ENCODE measurements at regions not wholly inside any gene's neighbourhood (a gene's known extent, or its start where the extent isn't known, plus 50 kb on each side); places are given as distances from the start of the nearest gene placed in this dataset.

DNA sequence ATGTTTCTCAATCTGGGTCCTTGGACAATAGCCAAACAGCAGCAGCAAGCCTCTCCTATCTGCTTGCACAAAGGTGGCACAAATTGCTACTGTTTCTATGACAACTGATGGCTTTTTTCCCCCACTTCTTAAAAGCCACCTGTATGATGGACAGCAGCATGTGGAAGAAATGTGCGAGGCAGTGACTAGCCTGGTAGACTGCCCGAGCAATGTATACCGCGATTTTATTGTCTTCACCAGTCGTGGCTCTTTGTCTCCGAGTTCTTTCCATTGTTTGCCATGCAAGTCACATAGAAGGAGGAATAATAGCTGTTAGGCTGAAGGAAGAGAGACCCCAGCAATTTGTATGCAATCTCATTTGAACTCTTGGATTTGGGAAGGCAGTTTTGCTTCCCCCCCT is 79.4 kb downstream of the S1PR1 start:
- no peak for DNase-seq (ENCODE audit: low spot score in 2 of 2)
- no peak for FAIRE-seq

DNA sequence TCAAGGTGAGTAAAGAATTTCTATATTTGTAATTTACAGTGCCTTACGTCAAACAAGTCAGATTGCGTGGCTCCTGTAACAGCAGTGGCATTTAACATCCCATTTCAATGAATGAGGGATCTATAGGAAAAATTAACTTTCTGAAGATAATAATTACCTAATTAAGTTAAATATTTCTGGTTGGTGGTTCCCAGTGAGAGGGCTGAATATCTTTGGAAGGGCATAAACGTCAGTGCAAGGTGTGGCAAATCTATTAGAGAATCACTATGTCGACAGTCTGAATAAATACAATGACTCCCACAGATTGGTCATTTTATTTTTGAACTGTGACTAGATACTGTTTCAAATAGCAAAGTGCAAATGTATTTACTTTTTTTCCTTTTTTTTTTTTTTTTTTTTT is 80.0 kb downstream of the S1PR1 start:
- no peak for DNase-seq (ENCODE audit: low spot score in 2 of 2)
- FAIRE-seq = no peak

DNA sequence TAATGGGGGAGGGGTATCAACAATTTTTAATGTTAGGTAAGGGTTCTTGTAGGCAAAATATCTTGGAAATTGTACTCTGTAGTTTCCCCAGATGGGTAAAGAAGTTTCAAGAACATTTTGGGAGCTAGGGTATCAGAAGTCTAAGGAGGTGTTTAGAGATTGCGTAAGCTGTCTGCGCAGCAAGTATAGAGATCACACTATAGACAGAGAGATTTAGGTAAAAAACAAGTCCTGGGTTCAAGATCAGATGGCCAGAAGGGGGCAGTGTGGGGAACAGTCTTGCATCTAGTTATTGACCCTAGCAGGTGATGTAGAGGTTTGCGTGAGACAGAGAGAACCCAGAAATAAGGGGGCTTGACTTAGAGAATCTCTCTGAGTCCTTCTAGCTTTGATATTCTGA is 80.8 kb downstream of the S1PR1 start:
- DNase-seq (ENCODE audit: low spot score in 2 of 2) (no peak), FAIRE-seq (no peak)

DNA sequence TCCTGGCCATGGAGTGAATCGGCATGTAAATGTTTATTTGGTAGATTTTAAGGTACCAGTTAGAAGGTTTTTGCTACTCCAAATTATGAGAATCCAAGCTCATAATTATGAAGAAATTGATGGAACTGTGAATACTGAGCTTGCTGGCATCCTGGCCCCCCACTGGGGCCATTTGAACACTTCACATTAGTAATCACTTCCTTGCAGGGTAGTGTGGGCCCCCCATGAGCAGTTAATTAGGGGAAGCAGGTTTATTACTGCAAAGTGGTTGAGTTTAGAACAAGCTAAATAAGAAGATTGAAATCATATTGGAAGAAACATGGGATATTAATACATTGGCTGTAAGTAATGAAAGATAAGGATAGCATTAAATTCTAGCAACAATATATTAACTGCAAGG is 86.7 kb downstream of the S1PR1 start:
- DNase-seq (ENCODE audit: low spot score in 2 of 2) (no peak), FAIRE-seq (no peak)

DNA sequence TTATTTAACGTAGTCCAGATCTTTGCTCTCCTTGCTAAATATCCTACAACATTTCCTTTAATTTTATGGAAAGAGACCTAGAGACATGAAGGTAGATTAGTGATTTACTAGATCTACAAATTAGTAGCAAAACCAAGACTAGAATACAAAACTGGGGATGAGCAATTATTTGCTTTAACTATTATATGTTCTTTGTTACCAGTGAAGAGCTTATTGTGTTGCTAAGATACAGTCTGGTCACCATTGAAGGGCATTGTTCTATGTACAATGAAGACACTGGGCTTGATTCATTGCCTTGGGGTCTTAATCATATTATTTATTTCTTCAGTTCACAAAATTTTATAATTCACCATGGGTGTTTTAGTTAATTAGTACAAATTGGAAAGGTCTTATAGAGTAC is 88.3 kb downstream of the S1PR1 start:
- DNase-seq (ENCODE audit: low spot score in 2 of 2) (no peak), FAIRE-seq (no peak)

DNA sequence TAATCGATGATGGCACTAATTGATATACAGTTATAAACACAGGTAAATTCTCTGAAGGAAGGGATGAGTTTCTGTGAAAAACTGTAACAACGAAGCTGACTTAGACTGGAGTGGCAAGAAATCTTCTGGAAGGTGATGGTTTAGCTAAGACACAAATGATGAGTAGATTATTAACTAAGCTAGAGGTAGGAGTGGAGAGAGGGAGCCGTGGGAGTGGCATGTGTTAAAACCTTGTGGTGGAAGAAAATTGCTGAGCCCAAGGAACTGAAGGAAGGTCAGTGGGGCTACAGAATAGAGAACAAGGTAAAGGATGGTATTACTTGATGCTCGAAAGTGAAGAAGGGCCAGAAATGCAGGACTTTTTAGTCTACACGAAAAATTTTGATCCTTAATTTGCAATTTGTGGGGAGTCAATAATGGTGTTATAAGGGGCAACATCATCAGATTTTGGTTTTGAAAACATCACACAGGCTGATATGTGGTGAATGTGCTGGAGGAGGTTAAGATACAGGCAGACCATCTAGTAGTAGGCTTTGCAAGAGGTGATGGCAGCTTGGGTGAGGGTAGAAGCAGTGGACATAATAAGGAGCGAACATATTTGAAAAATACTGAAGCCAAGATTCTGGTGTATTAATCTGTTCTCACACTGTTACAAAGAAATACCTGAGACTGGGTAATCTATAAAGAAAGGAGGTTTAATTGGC is 93.8 kb downstream of the S1PR1 start:
- DNase-seq (ENCODE audit: low spot score in 2 of 2) (no peak), FAIRE-seq (no peak)

DNA sequence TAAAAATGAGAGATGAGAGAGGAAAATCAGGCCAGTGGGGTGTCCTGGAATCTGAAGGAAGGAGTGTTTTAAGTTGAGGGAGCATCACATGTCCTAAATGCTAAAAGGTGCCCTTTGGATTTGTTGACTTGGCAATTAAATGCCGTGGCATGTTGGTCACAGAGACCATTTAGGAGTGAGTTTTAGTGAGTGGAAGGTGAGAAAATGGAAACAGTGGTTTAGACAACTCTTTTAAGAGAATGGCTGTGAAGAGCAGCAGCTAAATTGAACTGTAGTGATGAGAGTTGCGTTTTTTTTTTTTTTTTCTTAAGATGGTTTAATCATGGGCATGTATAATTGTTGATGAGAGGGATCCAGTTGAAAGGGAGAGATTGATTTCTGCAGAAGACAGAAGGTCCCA is 95.0 kb downstream of the S1PR1 start:
- DNase-seq (ENCODE audit: low spot score in 2 of 2) (no peak), FAIRE-seq (no peak)

DNA sequence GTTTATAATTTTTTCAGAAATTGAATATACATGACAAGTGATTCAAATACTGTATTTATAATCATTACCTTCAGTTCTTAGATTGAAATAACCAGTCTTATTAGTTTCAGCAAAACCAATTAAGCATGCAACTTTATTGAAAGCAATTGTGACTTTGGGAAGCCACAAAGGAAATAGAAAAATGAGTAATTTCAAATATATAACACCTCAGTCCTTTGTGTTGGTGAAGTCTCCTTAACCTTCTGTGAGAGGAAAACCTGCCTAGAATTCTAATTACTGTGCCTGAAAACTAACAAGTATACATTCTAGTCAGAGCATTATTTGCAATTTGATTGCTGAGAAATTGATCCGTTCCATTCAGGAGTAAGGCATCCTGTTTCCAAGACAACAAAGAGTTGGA is 95.8 kb downstream of the S1PR1 start:
- DNase-seq (ENCODE audit: low spot score in 2 of 2) (no peak), FAIRE-seq (no peak)

DNA sequence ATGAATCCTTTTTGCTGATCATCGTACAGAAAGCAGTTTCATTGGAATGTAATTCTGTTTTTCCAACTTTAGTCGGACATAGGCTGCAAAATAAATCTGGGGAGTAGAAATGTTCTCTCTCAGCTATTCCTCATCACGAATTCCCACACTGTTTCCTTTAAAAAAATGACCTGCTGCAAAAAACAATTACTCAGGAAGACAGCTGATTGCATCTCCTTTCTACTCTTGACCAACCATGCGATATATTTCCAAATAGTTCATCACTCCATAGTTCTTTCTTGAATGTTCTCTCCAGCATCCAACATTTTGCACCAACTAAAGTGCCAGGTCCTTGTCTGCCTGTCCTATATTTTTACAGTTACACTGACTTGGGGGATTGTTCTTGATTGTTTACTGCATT is 96.4 kb downstream of the S1PR1 start:
- DNase-seq (ENCODE audit: low spot score in 2 of 2) (no peak), FAIRE-seq (no peak)

DNA sequence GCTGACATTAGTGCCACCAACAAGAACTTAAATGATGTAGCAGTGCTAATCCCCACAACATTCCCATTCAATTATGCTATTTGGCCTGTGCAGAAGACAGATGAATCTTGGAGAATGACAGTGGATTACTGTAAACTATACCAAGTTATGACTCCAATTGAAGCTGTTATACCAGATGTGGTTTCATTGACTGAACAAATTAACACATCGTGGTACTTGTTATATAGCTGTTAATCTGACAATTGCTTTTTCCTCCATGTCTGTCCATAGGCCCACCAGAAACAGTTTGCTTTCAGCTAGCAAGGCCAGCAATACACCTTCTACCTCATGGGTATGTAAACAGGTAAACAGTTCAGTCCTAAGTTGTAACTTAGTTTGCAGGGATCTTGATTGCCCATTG is 101.1 kb downstream of the S1PR1 start:
- FAIRE-seq = no peak
- no peak for DNase-seq (ENCODE audit: low spot score in 2 of 2)

DNA sequence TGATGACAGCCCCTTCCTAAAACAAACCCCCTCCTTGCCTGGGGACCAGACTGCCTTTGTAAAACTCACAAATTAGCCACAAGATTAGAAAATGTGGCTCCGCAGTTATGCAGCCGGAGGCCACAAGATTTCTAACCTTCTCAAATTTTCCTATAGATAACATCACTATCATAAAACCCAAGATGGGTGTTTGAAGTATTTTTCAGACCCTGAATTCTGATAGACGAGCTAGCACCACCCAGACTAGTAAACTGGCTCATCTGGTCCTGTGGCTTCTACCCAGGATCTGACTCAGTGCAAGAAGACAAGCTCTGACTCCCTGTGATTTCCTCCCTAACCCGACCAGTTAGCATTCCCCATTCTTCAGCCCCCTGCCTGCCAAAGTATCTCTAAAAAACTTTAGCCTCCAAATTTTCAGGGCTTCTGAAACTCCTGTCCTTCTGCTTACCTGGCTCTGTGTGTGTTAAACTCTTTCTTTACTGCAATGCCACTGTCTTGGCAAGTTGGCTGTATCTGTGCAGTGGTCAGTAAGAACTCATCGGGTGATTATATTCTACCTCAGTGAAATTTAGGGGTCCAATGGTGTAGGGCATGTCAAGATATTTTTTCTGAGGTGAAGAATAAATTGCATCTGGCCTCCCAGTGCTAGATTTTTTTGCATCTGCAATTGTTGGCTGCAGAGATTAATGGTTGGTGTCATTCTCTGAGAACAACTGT is 102.1 kb downstream of the S1PR1 start:
- FAIRE-seq (no peak), DNase-seq (ENCODE audit: low spot score in 2 of 2) (no peak)

DNA sequence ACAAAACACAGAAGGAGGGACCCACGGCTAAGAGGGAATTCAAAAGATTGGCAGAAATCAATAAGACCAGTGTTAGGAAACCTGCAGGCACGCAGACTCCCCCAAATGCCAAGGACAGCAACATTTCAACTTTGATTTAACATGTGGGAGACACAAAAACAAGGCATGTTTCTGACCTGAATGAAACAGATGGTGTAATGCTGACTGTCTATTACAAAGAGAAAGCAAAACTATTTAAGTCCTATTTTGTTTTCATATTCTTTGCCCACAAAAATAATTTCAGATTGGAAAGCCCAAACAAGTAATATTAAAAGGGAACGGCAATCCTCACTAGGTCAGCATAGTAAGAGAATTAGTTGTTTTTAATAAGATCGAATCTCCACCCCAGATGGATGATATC is 107.9 kb downstream of the S1PR1 start:
- FAIRE-seq (no peak), DNase-seq (ENCODE audit: low spot score in 2 of 2) (no peak)

DNA sequence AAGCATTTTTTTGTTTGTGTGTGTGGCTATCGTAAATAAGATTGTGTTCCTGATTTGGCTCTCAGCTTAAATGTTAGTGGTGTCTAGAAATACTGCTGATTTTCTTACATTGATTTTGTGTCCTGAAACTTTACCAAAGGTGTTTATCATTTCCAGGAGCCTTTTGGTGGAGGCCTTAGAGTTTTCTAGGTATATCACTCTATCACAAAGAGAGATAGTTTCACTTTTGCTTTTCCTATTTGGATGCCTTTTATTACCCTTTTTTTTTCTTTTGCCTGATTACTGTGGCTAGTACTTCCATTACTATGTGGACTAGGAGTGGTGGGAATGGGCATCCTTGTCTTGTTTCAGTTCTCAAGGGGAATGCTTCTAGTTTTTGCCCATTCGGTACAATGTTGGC is 109.6 kb downstream of the S1PR1 start:
- FAIRE-seq (no peak), DNase-seq (ENCODE audit: low spot score in 2 of 2) (no peak)

DNA sequence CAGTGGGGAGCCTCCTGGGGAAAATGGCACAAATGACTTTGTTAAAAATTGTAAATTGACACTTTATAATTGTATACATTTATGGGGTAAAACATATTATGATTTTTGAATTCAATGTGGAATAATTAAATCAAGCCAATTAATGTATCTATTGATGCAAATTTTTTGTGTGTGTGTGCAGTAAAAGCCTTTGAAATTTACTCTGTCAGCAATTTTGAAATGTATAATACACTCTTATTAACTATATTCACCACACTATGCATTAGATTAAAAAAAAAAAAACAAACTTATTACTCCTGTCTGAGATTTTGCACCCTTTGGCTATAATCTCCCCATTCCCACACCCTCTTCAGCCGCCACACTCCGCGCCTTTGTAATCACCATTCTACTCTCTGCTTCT is 119.2 kb downstream of the S1PR1 start:
- DNase-seq (ENCODE audit: low spot score in 2 of 2) (no peak), FAIRE-seq (no peak)

DNA sequence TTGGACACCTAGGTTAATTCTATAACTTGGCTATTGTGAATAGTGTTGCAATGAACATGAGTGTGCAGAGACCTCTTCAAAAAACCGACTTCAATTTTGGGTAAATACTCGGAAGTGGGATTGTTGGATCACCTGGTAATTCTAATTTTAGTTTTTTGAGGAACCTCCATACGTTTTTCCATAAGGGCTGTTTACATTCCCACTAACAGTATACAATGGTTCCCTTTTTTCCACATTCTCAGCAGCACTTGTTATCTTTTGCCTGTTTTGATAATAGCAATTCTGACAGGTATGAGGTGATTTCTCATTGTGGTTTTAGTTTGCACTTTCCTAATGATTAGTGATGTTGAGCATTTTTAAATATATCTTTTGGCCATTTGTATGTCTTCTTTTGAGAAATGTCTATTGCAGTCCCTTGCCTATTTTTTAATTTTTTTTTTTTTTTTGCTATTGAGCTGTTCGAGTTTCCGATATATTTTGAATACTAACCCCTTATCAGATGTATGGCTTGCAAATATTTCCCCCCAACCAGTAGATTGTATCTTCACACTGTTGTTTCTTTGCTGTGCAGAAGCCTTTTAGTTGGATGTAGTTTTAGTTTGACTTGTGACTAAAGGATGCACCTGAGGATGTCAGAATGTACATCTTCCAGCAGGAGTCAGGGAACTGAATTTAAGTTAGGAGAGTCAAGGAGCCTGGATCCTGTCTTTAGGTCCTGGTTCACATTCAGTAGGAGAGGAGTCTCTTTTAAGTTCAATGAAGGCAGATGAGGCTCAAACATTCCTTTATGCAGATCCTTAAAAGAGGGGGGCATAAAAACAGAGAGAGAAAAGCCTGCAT is 120.0 kb downstream of the S1PR1 start:
- FAIRE-seq (no peak), DNase-seq (ENCODE audit: low spot score in 2 of 2) (no peak)

DNA sequence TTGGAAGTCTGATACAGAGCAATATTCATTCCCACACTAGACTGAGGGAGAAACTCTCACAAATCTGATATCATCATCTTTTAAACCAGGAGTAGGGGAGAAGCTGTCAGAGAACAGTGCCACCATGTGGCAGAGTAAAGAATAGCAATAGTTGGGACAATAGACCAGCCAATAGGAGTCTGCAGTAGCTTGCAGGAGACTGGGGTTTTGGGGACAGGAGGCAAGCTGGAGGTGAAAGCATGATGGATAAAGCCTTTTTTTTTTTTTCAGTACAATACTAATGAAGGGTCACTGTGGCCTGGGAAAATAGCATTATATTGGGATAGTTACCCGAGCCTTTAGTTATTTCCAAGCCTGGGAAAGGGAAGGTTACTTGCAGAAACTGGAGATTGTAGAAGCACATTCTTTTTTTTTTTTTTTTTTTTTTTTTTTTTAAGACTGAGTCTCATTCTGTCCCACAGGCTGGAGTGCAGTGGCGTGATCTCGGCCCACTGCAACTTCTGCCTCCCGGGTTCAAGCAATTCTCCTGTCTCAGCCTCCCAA is 120.7 kb downstream of the S1PR1 start:
- FAIRE-seq (peak; percentile 40), DNase-seq (ENCODE audit: low spot score in 2 of 2) (peak; percentile 36 to 60)

DNA sequence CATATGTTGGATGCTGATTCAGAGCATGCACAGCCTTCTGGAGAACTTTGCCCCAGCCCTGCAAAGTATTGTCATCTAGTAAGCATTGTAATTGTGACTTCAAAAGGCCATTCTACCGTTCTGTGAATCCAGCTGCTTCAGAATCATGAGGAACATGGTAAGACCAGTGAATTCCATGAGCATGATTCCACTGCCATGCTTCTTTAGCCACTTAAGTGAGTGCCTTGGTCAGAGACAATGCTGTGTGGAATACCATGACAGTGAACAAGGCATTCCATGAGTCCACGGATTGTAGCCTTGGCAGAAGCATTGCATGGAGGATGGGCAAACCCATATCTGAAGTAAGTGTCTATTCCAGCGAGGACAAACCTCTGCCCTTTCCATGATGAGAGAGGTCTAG is 123.7 kb downstream of the S1PR1 start:
- no peak for FAIRE-seq
- no peak for DNase-seq (ENCODE audit: low spot score in 2 of 2)

DNA sequence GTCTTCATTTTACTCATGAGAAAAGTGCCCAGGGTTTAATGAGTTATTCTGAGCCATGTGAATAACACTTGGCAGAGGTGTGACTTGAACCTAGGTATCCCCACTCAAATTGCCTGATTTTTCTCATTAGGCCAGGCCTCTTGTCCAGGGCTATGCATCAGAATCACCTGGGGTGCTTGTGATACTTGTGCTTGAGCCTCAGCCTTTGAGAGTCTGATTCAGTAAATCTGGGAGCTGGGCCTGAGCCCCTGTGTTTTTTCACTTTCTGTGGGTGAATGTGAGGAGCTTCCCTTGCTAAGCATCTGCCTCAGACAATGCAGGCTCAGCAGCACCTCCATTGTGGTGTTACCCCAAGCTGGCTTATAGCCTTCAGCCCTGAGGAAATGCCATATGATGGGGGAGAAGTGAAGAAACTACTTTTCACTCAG is 127.1 kb downstream of the S1PR1 start:
- DNase-seq (ENCODE audit: low spot score in 2 of 2) = no peak
- FAIRE-seq = no peak

DNA sequence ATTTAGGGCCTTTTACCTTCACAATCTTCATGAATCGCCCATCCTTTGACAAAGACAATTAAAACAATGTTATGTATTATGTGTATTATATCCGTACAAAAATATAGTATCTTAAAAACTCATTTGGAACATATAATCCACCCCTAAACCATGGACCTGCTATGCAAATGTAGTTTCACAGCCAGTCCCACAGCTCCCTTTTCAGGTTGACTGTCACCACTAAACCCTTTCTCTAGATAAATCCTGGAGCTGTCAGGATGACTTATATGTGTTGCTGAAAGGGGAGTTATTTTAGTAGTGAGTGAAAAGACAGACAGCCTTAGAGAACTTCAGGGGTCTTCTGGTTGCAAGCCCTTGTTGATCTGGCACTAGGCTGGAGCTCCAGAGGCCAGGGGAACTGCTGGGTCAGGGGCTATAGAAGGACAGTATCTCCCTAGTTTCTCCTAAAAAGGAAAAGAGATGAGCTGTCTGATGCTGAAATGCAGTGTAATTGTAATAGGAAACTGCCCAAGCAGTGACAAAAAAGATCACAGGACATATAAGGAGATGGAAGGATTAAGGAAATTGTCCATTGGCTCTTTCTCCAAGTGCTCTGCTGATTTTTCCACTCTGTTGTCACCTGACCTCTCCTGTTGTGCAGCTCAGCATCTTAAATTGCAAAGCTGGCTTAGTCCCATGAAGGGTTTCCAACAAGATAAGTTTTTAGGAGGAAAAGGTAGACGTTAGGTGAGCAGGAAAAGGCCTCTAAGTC is 127.7 kb downstream of the S1PR1 start:
- FAIRE-seq (no peak), DNase-seq (ENCODE audit: low spot score in 2 of 2) (no peak)

DNA sequence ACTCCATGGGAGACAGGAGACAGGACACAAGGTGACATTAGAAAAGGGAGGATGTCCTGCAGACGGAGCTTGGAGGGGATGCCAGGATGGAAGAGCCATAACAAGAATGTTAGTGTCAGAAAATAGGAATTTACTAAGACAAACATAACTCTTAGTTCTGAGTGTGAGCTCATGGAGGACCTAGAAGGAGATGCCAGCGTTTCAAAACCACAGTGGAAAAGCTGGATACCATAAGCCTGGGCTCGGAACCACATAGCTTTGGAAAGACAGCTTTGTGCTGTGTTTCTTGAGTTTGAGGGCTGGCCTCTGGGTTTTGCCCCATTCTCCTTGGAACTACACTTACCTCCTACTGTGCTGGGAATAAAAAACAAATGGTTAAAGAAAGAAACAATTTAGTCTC is 128.4 kb downstream of the S1PR1 start:
- no peak for DNase-seq (ENCODE audit: low spot score in 2 of 2)
- no peak for FAIRE-seq

DNA sequence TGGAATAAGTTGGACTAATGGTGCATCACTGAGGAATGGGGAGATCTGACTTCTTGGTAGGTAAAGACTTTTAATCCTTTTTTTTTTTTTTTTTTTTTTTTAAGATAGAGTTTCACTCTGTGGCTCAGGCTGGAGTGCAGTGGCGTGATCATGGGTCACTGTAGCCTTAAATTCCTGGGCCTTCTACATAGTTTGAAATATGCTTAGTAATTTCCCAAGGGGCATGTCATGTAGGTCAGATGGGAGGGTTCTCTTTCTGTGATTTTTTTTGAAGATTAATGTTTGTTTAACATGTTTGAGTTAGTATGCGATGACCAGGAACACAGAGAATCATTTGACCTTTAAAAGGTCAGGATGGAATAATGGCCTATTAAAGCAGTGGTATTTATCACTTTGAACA is 129.1 kb downstream of the S1PR1 start:
- DNase-seq (ENCODE audit: low spot score in 2 of 2) (no peak), FAIRE-seq (no peak)

Measured in frontal cortex (tissue), 3 donors.